HG02840 (cell line): ENCODE measurements at regions not wholly inside any gene's neighbourhood (a gene's known extent, or its start where the extent isn't known, plus 50 kb on each side); places are given as distances from the start of the nearest gene placed in this dataset.

ENCODE experiments used
- ATAC-seq: cut with Tn5 transposase; IDR thresholded peaks from one replicate; pipeline ENCODE4 v1.9.1; 2021; ENCODE audit warnings: mild to moderate bottlenecking, moderate library complexity, moderate number of reproducible peaks; ENCODE audit not compliant: unreplicated experiment, low FRiP score

DNA sequence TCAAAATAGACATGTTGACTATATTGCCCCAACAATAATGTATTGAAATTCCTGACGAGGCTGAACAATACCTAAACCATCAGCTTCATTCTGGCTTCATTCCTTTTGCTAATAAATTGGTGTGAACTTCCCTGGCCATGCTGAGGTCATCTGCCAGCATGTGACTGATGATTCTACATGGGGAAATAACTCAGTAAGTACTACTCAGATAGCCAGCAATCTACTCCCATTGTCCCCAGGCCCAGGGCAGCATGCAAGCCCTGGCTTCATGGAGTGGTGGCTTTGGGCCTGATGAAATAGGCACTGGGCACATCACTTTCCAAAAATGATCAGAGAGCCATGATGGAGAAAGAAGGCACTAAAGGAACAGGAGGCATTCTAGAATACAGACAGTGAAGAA is 468.5 kb upstream of the PIK3C3 start:
- ATAC-seq: no peak

DNA sequence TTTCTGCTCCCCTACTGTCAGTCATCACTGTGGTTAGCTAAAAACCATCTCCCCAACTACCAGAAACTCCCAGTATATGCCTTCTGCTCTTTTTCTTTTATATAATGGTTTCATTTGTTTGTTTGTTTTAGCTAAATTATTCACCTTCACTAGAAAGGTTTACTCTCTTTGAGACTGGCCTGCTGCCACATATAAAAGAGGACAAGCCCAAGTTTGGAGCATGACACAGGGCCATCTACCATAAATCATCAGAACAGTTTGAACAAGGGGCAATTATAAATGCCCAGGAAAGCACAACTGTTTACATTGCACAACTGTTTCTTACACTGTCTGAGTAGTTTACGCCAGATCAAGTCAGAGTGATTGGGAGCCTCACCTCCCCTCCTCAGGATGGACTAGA is 471.0 kb upstream of the PIK3C3 start:
- ATAC-seq: no peak

DNA sequence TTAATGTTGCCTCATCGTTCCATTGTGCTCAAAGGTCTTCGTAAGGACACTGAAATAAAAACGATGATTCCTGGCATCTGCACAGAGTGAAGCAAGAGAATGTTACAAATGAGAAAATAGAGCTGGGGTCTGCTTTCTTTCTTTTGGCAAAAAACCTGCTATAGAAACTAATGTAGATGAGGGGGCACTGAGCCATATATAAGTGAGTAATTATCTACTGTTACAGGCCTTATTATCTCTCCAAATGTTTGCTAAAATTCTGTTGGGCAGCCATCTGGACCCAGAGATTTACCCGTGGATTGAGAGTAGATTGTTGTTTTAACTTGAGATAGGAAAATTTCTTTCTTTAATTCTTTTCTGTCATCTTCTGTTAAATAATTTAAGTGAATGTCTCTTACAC is 472.5 kb upstream of the PIK3C3 start:
- ATAC-seq: no peak

DNA sequence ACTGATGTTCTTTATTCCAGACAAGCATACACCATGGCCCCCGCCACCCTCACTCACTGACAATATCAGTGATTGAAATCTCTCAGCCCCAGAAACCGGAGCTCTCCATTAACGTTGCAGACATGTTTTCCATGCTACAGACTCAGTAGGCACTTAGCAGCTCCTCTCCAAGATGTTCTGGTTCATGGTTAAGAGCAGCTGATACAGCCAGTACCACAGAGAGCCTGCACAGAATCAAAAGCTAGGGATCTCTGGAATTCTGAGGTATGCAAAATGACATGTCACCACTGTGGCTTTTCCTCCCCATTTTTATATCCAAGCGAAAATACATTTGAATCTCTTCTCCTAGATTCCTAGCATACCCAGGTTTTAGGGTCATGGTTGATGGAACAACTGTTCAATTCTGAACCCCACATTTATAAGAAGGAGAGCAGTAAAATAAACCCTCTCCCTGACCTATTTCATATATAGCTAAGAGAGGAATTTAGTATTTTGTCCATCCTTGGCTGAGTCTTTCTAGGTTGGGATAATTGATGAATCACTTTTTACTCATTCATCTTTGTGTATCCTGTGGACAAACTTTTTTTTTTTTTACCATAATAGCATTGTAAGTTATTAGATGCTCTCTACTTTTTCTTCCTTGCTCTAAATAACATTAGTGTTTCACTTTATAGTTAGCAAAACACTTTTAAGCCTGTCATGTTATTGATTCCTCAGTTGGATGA is 488.4 kb upstream of the PIK3C3 start:
- ATAC-seq: no peak

DNA sequence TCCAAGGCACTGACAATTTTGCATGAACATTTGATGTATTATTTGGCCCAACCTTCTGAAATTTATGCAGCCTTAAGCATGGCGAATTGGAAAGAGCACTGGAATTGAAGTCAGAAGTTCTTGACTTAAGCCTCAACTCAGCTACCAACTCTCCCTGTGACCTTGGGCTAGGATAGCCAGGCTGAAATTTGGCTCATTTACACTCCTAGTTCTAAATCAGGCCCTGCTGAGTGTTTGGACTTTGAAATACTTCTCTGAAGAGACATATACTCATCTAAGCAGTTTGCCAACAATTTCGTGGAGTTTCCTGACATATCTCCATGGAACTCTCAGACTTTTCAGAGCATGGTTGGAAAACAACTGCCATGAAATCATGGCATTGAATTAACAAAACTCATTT is 489.6 kb upstream of the PIK3C3 start:
- ATAC-seq: no peak

DNA sequence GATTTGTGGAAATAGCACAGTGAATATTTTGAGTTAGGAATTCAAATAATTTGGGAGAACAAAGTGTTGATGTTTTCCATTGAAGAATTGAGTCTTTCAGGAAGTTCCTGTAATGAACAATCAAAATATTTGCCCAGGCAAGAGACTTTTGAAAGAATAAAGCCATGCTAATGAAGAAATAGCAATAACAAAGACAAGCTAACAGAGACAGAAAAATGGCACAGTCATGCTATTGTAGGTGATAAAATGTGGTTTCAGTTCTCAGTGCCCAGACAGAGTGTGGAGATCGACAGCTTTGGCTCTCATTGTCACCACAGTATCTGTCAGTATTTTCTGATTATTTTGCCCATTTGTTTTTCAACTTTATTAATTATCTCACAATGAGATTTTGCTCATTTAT is 490.8 kb upstream of the PIK3C3 start:
- ATAC-seq: no peak

DNA sequence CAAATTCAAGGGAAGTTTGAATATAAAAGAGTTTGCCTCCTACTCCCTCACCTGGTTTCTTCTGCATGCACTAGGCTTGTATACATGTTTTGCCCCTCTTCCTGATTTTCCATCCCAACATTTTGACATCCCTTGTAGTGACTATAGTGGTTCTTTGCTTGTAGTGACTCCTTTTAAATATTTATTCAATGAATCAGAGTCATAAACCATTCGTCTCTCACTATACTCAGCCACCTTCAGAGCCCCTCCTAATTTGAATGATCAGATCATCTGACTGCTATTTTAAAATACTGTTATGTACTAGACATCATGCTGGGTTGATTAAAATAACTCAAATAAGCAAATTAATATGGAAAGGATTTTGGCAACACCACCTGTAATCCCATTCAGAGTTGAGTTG is 492.1 kb upstream of the PIK3C3 start:
- ATAC-seq: no peak

DNA sequence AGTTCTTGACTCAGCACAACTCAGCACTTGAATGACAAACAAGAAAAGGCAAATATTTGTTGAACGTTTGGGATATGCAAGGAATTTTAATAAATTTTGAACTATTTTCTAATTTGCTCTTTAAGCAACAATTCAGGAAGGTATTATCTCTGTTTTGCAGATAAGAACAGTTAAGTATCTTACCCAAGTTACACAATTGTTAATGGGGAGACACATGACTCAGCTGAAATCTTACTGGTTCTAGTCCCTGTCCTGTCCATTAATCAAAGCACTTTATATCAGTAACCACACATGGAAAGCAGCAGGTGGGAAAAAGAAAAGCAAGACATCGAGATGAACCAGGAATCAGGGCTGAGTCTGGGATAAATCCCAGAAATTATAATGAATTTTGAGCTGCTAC is 493.9 kb upstream of the PIK3C3 start:
- no peak for ATAC-seq

DNA sequence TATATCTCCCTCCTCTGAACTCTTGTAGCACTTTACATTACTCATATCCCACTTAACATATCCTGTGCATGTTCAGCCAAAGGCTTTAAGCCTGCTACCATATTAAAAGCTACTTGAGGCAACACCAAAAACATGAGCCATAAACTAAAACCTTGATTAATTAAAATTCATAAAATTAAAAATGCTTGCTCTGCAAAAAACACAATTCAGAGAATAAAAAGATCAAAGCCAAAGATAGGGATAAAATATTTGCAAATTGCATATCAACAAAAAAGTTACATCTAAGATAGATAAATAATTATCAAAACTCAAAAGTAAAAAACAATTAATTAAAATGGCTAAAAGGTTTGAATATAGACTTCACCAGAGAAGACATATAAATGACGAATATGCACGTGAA is 495.4 kb upstream of the PIK3C3 start:
- ATAC-seq: no peak

DNA sequence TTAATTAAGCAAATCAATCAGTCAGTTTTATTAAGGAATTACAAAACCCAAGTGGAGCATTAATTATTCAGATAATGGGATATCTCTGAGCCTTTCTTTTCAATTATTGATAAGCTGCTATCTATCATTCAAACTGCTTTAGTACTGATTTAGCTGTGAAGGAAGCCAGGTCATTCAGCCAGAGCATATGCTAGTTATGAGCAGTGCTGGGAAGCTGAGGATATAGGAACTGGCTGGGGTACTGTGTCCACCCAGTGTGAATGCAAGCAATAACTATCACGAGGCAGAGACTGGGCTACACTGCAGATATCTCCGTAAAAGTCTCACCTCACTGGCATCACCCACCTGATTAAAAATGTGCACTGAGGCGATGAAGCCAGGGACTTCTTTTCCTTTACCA is 496.7 kb upstream of the PIK3C3 start:
- ATAC-seq: no peak

DNA sequence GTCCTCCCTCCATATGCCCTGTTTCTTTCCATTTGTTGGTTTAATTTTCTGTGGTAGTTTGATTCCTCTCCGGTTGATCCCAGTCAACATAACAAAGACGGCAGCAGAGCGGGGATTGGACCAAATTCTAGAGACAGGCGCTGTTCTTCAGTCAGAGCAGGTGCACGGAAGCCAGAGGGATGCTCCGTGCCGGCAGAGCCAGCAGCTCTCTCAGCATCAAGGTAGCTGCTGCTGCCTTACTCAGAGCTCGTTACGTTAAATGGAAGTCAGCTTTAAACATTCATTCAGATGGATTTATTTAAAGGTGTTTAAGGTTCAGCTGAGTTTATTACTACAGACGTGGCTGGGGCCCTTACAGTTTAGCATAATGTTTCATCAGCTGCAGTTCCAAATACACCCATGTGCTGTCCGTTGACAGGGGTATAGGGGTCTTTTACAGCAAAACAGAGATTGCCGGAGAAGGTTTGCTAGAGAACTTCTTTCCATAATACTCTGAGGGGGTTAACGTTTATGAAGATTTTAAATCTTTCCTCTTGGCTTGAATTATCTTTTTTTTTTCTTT is 497.2 kb upstream of the PIK3C3 start:
- no peak for ATAC-seq

DNA sequence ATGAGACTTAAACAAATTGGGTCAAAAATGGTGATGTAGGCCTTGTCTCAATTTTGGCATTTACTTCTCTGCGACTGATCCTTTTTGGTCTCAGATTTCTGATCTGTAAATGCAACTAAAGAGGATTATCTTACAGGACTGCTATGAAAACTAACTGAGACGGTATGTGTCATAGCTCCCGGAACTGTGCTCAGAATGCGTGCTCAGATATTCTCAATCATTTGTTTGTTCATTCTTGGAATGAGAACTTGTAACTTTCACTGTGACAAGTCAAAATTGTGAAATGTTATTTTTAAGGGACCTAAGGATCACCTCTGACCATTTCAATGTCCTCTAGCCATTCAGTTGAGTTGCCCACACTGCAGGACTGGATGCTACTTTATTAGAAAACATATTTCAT is 498.2 kb upstream of the PIK3C3 start:
- no peak for ATAC-seq

DNA sequence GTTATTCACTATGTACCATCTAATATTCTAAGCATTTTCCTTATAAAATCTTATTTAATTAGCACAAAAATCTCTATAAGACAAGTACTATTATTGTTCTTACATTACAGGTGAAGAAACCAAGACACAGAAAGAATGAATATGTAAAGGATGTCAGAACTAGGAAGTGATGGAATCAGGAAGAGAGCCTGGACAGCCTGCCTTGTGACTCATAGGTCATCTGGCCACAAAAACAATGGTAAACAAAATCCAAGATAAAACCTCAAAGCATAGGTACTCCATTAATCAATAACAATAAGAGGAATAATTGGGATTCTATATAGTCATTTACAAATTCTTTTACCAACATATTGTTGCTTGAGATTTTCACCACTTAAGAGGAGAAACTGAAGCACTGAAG is 505.4 kb upstream of the PIK3C3 start:
- no peak for ATAC-seq

DNA sequence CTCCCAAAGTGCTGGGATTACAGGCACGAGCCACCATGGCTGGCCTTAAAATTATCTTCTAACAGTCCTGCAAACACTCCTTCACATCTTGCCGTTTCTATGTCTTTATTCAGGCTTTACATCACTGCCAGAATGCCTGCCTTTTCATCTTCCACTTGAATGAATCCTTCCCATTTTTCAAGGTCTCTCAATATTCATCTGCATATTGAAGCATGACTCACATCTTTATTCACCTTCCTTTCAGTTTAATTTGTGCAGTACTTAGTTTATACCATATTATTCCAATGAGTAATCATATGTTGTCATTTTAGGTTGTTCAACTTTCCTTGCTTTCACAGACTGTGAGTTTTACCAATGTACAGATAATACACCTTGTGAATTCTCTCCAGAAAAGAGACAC is 510.1 kb upstream of the PIK3C3 start:
- ATAC-seq: no peak

DNA sequence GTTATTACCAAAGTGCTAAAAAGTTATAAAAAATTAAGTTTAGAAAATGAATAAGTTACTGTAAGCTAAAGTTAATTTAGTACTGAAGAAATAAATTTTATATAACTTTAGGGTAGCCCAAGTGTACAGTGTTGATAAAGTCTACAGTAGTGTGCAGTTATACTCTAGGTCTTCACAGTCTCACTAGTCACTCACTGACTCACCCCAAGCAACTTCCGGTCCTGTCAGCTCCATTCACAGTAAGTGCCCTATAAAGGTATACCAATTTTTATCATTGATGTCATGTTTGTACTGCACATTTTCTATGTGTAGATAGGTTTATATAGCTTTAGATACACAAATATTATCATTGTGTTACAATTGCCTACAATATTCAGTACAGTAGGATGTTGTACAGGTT is 518.3 kb upstream of the PIK3C3 start:
- ATAC-seq: no peak

DNA sequence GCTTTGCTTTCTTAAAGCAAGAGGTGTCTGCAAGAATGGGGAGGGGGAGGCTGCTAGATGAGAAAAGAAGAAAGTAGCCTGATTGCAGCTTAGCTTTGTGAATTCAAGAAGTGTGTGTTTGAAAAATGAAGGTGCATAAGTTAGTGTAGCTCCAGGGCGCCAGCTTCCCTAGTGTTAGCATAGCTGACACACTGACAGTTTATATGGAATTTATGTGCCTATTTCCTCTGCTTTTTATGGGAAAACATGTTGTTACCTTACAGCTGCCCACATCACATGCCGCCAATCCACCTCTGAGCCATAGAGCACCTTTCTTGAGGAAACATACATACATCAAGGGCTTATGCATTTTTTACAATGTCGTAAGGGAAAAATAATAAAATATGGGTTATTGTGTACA is 536.4 kb upstream of the PIK3C3 start:
- ATAC-seq: no peak

DNA sequence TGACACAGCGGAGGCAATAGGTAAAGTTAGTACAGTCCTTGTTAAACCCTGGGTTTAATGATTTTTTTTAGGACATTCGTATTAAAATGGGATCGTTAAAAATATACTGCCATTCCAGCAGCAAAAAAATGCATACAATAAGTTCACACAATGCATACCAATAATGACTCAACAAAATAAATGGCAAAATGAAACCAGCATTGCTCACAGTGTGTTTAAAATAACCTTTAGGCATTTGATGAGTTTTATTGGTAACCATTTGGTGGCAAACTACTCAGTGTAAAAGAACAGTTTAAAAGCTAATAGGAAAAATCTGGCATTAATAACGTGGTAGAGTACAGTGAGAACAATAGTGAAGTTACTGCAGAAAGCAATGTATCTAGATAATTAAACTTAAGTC is 539.0 kb upstream of the PIK3C3 start:
- no peak for ATAC-seq

DNA sequence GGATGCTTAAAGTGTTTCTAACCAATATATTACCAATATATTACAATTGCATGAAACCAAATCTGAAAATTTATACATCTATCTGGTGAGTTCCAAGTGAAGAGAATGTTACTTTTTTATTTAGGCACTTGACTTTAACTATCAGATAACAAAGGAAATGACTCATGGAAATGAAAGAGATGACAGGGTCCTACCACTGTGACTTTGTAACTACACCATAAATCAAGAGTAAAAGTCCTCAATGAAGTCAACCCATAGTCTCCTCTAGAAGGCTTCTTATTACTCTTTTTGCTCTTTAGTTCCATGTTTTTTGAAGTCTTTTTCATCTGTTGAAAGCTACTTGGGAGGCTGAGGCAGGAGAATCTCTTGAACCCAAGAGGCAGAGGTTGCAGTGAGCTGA is 545.0 kb upstream of the PIK3C3 start:
- no peak for ATAC-seq

DNA sequence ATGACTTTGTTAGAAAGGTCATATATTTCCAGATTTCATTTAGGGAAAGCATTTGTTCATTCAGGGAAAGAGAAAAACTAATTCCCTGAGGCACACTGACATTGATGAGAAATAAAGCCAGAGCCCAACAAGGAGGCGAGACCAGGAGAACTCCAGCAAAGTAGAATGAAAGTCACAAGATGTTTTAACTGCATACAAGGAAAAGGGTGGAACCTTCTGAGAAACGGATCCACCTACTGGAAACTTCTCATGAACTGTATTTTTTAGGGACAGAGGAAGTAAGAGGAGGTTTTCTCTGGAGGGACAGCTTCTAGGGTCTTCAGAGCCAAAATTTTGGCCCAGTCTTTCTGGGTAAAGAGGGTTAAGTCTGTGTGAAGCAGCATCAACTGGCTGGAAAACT is 548.2 kb upstream of the PIK3C3 start:
- no peak for ATAC-seq

DNA sequence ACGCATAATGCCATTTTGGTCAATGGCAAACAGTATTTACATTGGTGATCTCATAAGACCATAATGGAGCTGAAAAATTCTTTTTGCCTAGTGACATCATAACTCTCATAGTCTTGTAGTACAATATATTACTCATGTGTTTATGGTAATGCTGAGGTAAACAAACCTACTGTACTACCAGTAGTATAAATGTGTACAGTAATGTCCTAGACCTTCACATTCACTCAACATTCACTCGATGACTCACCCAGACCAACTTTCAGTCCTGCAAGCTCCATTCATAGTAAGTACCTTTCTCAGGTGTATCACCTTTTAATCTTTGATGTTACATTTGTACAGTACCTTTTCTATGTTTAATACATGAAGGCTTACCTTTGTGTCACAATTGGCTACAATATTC is 558.2 kb upstream of the PIK3C3 start:
- ATAC-seq: no peak

DNA sequence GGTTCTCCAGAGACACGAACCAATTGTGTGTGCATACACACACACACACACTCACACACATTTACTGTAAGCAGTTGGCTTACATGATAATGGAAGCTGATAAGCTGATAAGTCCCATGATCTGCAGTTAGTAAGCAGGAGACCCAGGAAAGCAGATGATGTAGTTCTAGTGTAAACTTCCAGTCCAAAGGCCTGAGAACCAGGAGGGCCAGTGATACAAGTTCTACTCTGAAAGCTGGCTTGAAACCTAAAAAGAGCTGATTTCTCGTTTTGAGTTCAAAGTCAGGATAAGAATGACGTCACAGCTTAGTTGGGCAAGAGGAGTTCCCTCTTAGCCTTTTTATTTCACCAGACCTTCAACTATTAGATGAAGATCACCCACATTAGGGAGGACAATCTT is 558.8 kb upstream of the PIK3C3 start:
- ATAC-seq: no peak

DNA sequence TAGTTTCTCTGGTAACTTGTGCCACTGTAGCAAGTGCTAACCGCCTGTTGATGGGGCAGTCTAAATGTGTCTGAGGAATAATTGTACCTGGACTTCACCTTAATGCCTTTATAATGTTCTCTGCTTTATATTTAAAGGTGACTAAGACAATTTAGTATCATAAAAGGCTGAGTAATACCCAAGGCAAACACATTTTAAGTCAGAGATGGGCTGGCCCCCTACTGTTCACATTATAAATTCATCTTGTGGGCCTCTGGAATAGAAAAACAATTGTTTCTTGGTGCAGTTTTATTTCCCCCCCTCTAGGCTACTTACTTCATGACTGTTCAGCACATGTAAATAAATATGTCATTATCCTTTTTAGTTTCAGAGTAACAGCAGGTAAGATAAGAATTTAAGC is 559.3 kb upstream of the PIK3C3 start:
- ATAC-seq: no peak
